Left cardiac atrium (tissue), 4 donors: ENCODE measurements at regions not wholly inside any gene's neighbourhood (a gene's known extent, or its start where the extent isn't known, plus 50 kb on each side); places are given as distances from the start of the nearest gene placed in this dataset.

Experiments
- ATAC-seq, 2 donors: fragments of 200-7000 bp; cut with Tn5 transposase; one replicate each; pipeline ENCODE4 v1.9.1; 2020; ENCODE audit warnings: mild to moderate bottlenecking in 2 of 2, moderate library complexity in 2 of 2
- DNase-seq: peaks from one replicate; pipeline ENCODE4 v3.0.0-alpha.2; 2020
- intact Hi-C, 2 donors: fragments of 100-400 bp; cut with DNase I; formaldehyde crosslinking; loops; one replicate each; pipeline versions ENCODE4 v1.14.1 to v1.15.1; 2022 to 2023
- donor health status: DM: no; HTN: yes; CAD: no.
- donor health status: DM: no; HTN: yes; CAD: no; lungs with severe emphysema.
- donor health status: DM: yes; HTN: yes; CAD: no.
- donor health status: Dilated cardiomyopathy.

GRCh38 chr2:208545403-208546042 lies 138.9 kb downstream of the PTH2R start:
- ATAC-seq (no peak), DNase-seq (no peak)
- intact Hi-C loops, result no loop called here

- DNase-seq, result no peak
- intact Hi-C loops, result no loop called here
- no peak for ATAC-seq
Measured at GRCh38 chr2:208546107-208546506, 139.5 kb downstream of the PTH2R start.

- no peak for ATAC-seq
- no peak for DNase-seq
- intact Hi-C loops, result no loop called here
Measured at GRCh38 chr2:208546860-208547650, 140.5 kb downstream of the PTH2R start.

- intact Hi-C loops, result no loop called here
- ATAC-seq (no peak), DNase-seq (no peak)
Measured at GRCh38 chr2:208548700-208549099, 142.1 kb downstream of the PTH2R start.

- intact Hi-C loops, result no loop called here
- DNase-seq (no peak), ATAC-seq (no peak)
Measured at GRCh38 chr2:208549546-208550158, 143.1 kb downstream of the PTH2R start.

- ATAC-seq, result no peak
- intact Hi-C loops, result no loop called here
- DNase-seq, result no peak
Measured at GRCh38 chr2:208552943-208553342, 146.4 kb downstream of the PTH2R start.

GRCh38 chr2:208556983-208557484 lies 150.4 kb downstream of the PTH2R start:
- intact Hi-C loops, result no loop called here
- DNase-seq, result no peak
- no peak for ATAC-seq

- ATAC-seq, result no peak
- no peak for DNase-seq
- intact Hi-C loops, result no loop called here
Measured at GRCh38 chr2:208565690-208566416, 159.3 kb downstream of the PTH2R start.

GRCh38 chr2:208568203-208568602 lies 161.6 kb downstream of the PTH2R start:
- DNase-seq (no peak), ATAC-seq (no peak)
- intact Hi-C loops, result no loop called here

- DNase-seq (no peak), ATAC-seq (no peak)
- intact Hi-C loops, result no loop called here
Measured at GRCh38 chr2:208570066-208570465, 163.5 kb downstream of the PTH2R start.

- ATAC-seq (peak in 1 of 2 donors; percentile 24), DNase-seq (no peak)
- intact Hi-C loops, result no loop called here
Measured at GRCh38 chr2:208570851-208571763, 164.5 kb downstream of the PTH2R start.

- ATAC-seq, result no peak
- DNase-seq, result no peak
- intact Hi-C loops, result no loop called here
Measured at GRCh38 chr2:208571764-208572131, 165.2 kb downstream of the PTH2R start.

GRCh38 chr2:208573569-208573968 lies 167.0 kb downstream of the PTH2R start:
- intact Hi-C loops, result no loop called here
- ATAC-seq (no peak), DNase-seq (no peak)

- DNase-seq (no peak), ATAC-seq (no peak)
- intact Hi-C loops, result no loop called here
Measured at GRCh38 chr2:208579678-208580077, 173.1 kb downstream of the PTH2R start.

- intact Hi-C loops, result no loop called here
- no peak for ATAC-seq
- DNase-seq, result no peak
Measured at GRCh38 chr2:208584378-208584985, 177.9 kb downstream of the PTH2R start.

GRCh38 chr2:208586516-208586915 lies 179.9 kb downstream of the PTH2R start:
- DNase-seq (no peak), ATAC-seq (no peak)
- intact Hi-C loops, result no loop called here

- ATAC-seq (no peak), DNase-seq (no peak)
- intact Hi-C loops, result no loop called here
Measured at GRCh38 chr2:208594642-208595385, 188.2 kb downstream of the PTH2R start.
